GM21381 (cell line): ENCODE measurements at regions not wholly inside any gene's neighbourhood (a gene's known extent, or its start where the extent isn't known, plus 50 kb on each side); places are given as distances from the start of the nearest gene placed in this dataset.
"Not testable (repeated sequence)": the region's sequence is repeated elsewhere in the genome, so short reads cannot be mapped to it uniquely, and the experiment has no call there.

Source experiments
- ATAC-seq: cut with Tn5 transposase; IDR thresholded peaks from one replicate; pipeline ENCODE4 v1.9.1; 2021; ENCODE audit warnings: mild to moderate bottlenecking, moderate library complexity; ENCODE audit not compliant: unreplicated experiment

DNA sequence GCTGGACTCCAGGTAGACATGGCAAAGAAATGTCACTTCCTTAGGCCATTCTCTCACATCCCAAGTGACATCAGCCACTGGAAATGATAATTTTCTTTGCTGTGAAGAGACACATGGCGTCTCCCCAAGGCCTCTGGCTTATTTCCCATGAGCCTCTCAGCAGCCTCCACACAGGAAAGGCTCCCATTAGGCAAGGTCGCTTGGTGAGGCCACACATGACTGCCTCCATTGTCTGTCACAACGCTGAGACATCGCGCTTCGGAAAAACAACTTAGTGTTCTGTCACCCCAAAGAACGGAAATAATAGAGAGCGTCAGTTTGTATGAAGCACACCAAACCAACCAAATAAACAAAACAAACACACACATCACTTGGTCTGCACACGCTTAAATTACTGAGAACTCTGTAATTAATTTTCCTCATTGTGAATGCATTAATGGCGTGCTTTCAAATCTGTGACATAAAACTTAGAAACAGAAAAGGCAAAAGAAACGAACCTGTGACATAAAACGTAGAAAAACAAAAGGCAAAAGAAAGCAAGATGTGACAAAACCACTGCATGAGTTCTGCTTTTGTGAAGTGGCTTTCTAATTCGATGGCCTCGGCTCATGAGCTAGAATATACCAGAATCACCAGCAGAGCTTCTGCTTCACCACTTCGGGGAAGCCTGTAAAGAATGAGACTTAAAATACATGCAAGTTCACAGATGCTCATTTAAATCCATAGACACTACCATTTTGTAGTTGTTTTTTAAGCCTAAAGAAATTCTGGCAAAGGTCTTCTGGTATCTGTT lies 404.2 kb upstream of the SGCG start:
- ATAC-seq = no peak

DNA sequence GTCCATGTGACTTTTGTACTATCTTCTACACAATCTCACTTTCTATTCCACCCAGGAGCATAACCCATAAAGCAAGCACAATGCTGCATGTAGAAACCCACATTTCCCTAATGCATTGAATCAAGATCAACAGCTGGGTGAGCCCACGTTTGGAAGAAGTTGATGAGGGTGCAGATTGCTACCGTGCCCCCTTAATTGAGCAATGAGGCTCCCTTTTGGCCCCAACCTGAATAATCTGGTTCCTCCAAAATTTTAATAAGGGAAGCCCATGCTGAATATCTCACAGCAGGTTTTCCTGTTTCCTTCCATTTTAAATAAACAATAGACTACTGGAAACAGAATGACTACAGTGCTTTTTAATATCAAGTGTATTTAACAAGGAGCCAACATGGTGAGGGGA lies 403.6 kb upstream of the SGCG start:
- no peak for ATAC-seq

DNA sequence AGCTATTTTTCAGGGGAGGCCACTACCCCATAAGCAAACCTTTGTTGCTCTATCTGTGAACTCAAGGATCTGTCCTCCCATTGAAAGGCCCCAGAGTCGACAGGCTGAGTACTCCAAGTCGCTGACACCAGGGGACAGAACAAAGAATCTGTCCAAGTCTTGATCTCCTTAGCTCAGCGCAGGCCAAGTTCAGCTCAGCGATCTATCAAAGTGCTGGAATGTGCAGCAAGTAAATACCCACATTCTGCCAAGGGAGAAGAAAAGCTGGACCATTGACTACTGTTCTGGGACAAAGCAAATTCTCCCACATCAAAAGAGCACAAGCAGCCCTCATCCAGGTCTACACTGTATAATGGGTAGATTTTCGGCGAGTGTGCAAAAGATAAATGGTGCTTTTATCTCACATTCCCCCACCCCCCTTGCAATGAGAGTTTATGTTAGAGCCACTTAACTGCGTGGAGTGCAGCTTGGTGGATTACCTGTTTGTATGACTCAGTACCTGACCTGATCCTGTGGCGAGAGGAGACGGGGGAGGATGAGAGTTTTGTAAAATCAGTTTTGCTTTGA lies 391.7 kb upstream of the SGCG start:
- ATAC-seq = no peak

DNA sequence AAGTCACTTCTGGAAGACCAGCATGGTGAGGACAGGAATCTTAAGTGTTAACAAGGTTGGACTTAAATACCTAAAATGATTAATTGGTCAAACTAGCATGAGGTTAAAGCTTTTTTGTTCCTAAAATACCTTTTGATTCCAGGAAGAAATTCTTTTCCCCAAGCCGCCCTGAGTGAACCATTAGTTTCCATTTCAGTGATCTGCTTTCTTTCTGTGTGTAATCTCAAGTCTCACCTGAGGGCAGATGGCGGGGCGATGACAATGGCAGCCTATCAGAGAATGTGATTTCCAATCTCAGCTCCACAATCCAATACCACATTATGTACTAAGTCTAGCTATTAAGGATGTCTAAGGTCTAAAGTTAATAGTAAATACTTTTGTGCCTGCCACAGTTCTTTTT lies 390.9 kb upstream of the SGCG start:
- ATAC-seq = no peak

DNA sequence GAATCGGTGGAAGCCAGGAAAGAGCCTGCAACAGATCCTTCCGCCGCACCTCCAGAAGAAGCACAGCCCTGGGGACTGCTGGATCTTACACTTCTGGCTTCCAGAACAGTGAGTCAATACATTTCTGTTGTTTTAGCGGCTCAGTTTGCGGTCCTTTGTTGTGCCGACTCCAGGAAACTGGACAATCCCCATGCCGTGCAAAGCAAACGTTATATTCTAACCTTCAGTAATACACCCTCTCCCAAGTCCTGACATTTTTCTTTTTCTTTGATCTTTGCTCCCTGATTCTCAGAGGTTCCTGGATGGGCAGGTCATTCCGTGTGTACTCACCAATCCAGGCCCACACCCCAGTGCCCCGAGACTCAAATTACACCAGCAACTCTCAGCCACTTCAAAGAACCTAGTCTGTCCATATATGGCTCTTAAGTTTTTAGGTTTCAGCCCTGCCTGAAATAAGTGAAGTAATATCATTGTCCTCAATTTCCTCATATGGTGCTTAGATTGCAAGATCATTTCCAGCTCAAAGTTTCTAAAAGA lies 387.1 kb upstream of the SGCG start:
- no peak for ATAC-seq

DNA sequence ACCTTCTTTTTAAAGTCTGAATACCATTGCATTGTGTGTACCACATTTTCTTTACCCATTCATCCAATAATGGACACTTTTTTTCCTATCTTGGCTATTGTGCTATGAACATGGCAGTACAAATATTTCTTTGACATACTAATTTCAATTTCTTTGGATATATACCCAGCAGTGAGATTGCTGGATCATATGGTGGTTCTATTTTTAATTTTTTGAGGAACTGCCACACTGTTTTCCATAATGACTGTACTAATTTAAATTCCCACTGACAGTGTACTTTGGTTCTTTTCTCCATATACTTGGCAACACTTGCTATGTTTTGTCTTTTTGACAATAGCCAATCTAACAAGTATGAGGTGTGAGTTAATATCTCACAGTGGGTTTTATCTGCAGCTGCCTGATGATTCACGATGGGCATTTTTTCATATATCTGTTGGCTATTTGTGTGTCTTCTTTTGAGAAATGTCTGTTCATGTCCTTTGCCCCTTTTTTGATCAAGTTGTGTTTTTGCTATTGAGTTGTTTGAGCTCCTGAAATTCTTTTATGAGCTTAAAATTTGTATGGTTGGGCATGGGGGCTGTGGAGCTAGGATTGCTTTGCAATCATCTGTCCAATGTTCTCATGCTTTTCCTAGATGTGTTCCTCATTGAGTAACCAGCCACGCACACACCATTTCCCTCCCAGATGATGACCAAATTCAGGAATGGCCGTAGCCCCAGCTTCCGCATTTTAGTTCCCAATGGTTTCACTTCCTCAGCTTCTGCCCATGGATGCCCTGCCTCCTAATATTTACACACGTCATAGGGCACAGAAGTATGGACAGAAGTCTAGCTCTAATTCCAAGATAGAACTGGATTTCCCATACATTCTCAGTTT lies 380.0 kb upstream of the SGCG start:
- ATAC-seq = no peak

DNA sequence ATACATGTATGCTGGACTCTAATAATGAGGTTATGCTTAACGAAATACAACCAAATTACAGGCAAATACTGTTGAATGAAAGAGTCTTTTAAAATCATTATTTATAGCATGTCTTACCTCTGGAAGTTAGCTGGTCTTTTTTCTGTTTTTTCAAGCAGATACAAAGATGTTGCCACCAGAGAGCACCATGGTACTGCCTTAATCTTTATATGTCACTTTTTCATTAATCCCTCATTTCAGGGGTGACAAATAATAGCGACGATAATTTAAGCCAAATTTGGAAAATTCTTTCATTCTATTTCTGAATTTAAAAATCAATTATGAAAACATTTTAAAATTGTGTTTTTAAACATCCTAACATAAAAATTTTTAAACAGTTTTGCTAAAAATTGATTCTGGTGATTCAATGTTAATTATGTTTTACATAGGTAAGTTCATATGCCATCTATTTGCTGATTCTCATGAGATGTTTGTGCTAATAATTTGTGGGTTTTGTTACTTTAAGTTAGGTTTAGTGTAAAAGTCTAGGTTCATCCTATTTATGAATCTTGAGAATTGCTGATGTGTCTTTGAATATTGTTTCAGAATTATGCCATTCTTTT lies 379.3 kb upstream of the SGCG start:
- no peak for ATAC-seq

DNA sequence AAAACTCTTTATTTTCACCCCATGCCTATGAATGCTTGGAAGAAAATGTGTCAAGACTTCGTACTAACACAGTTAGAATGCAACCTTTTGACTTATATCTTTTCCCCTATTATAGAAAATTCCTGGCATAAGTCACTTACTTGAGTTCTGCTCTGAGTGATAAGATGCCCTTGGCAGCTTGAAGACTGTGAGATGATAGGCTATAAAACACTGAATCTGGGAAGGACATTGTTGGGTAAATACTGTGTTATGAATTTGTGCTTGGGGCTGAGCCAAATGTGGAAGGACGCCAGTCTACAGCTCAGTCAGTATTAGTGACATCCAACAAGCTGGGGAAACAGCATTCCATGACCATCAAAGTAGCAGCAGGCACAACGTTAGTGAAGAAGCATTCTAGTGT lies 368.0 kb upstream of the SGCG start:
- ATAC-seq = no peak

DNA sequence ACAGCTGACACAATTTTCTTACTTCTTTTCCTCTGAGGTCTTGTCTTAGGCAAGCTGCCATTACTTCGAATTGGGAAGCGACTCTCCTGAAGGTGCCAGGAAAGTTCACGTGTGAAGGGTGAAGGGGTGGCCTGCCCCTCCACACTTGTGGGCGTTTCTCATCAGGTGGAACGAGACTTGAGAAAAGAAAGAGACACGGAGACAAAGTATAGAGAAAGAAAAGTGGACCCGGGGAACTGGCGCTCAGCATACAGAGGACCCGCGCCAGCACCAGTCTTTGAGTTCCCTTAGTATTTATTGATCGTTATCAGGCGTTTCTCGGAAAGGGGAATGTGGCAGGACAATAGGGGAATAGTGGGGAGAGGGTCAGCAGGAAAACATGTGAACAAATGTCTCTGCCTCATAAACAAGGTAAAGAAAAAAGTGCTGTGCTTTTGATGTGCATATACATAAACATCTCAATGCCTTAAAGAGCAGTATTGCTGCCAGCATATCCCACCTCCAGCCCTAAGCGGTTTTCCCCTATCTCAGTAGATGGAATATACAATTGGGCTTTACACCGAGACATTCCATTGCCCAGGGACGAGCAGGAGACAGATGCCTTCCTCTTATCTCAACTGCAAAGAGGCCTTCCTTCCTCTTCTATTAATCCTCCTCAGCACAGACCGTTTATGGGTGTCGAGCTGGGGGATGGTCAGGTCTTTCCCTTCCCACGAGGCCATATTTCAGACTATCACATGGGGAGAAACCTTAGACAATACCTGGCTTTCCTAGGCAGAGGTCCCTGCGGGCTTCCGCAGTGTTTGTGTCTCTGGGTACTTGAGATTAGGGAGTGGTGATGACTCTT lies 367.0 kb upstream of the SGCG start:
- ATAC-seq = not testable (repeated sequence)

DNA sequence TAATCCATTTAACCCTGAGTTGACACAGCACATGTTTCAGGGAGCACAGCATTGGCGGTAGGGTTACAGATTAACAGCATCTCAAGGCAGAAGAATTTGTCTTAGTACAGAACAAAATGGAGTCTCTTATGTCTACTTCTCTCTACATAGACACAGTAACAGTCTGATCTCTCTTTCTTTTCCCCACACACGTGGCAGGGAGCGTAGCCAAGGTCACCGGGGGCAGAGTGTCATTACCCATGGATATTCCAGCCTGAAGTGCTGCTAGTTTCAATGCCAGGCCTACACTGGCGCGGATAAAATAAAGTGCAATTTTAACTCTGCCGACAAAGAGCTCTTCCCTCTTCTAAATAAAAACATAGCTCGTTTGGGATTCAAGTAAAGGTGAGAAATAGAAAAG lies 366.3 kb upstream of the SGCG start:
- ATAC-seq = not testable (repeated sequence)

DNA sequence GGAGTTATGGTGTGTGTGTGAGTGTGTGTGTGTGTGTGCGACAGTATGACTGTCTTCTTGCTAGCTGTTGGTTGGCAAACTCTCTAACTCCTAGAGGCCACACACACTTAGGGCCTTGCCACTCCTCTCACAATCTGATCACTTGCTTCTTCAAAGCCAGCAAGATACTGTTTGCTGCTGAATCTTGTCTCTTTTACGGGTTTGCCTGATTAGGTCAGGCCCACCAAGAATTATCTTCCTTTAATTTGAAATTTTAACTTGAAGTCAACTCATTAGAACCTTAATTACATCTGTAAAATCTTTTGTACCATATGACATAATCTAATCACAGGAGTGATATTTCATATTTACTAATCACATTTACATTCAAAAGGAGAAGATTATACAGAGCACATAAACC lies 359.2 kb upstream of the SGCG start:
- ATAC-seq = no peak

DNA sequence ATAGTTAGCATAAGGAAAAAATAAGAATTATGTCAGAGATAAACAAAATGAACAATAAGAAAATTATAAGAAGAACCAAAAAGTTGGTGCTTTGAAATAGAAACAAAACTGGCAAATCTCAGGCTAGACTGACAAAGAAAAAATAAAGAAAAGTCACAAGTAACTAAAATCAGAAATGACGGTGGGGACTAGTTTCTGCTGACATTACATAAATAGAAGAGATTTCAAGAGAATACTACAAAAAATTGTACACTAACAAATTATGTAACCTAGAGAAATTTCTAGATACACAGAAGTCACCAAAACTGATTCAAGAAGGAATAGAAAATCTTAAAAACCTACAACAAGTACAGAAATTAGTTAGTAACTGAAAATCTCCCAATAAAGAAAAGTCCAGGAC lies 355.6 kb upstream of the SGCG start:
- no peak for ATAC-seq

DNA sequence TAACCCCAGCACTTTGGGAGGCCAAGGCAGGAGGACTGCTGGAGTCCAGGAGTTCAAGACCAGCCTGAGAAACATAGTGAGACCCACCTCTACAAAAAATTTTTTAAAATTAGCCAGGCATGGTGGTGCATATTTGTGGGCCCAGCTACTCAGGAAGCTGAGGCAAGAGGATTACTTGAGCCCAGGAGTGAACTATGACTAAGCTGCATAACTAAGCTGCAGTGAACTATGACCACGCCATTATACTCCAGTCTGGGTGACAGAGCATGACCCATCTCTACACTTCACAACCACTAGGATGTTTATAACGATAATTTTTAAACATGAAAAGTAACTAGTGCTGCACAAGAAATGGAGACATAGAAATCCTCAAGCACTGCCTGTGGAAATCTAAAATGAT lies 352.7 kb upstream of the SGCG start:
- ATAC-seq = no peak

DNA sequence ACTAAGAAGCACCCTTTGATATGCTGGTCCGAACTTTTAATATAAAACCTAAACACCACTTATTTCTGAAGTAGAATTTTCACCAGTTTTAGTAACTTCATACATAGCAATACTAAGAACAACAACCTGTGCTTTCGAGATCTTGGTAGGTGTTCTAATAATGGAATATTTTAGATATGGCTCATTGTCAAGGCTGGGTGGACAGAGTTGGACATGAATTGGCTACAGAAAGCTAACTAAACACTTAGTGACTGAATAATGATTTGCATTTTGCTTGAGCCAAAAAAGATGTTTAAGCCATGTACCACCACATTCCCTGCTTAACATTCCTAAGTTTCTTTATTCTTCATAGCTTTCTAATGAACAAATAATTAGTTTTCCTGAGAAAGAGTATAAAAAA lies 344.3 kb upstream of the SGCG start:
- no peak for ATAC-seq

DNA sequence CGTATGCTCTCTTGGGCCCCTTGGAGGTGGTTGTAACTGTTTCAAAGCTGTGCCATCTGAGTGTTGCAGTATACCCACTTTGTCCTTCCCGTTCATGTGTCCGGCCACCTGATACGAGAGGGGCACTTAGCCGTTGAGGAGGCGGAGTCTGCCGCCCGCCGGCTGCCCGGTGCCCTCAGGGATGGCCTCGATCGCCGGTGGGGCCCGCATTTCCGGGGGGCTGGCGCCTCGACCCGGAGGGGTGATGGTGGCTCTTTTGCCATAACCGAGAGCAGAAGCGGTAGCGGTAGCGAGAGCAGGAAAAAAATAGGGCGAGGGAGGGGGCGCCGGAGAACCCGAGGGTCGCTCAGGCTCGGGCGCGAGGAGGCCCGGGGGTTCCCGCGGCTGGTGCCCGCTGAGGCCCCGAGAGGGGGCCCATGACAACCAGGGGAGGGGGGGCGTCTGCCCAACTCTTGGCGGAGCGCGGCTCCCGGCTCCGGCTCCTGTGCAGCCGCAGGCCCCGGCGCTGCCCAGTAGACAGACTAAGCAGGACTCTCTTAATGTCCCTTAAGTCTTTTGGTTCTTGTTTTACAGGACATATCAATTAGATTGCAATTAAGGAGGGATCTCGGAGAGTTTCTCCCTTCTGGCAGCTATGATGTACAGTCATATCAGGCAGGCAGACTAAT lies 342.7 kb upstream of the SGCG start:
- ATAC-seq = no peak

DNA sequence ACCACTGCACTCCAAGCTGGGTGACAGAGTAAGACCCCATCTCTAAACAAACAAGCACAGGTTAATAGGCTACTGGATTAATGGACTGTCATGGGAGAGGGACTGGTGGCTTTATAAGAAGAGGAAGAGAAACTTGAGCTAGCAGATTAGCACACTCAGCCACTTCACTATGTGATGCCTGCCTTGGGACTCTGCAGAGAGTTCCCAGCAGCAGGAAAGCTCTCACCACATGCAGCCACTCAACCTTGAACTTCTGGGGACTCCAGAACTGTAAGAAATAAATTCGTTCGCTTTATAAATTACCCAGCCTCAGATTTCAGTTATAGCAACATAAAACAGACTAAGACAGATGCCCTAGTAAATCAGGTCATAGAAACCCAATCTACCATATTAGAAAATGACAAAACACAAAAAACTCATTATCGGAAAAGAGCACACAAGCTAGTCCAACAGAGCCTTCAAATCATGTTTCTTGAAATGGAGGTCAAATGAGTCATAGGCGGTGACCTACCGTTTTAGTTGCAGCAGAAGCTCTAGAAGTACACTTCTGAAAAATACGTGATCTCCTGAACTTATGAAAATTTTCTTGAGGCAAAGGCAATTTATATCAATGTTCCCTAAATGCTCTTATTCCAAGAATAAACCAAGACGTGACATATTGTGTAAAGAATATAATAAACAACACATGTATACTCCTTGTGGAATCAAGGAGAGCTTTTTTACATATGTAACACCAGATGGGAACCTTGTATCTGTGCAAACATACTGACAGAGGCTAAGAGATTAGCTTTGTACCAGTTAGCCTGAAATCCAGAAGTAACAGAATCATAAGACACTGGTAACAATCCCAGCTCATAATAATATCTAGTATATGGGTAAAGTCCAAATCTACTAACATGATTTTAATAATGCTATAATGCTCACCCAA lies 340.9 kb upstream of the SGCG start:
- no peak for ATAC-seq

DNA sequence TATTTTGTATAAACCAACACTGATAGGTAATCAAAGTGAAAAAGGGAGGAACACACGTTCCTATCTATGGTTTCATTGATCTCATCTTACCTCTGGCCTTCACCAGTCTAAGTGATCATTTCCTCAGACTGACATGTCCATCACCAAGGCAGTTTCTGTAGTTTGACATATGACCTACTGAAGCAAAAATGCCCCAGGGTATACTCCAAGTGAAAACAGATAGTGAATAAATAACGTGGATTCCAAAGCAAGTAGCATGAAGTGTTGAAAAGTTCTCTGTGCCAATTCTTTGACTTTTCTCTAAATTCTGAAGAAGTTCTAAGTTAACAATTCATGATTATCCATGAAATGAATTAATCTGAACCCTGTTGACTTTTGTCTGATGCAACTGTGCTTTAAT lies 334.2 kb upstream of the SGCG start:
- ATAC-seq = no peak

DNA sequence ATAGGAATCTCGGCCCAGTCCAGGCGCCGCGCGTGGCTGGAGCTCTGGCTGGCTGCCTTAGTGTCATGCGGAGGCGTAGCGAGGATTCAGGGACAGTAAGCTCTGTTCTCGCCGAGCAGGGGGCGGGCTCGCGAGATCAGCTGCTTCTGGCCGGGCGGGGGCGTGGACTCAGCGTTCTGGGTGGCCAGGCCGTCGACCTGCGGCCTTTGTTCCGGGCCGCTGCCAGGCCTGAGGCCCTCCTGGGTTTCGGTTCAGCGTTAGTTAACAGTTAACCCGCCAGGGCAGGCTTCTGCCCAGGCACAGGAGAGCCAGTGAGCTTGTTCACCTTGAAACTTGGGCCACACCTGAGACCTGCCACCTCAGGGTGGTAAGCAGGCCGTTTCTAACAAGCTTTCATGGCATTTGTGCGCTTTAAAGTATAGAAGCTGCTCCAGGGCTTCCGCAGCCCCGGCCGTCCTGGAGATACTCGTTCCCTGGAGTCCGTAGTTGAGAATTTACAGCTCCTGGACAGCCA lies 332.2 kb upstream of the SGCG start:
- no peak for ATAC-seq

DNA sequence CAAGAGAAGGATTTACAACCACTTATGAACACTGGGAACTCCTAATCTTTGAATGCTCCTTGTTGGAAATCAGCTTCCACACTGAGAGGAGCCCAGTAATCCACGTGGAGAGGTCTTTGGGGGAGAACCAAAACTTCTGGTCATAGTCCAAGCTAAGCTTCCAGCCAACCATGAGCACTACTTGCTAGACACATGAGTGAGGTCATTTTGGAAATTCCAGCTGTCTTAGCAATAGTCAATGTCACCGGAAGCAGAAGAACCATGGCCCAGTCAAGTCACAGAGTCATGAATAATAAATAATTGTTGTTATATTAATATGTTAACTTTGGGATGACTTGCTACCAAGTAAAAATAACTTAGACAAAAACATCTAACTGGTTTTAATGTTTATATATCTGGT lies 324.9 kb upstream of the SGCG start:
- ATAC-seq = no peak
